GM21723 (cell line): ENCODE measurements at regions not wholly inside any gene's neighbourhood (a gene's known extent, or its start where the extent isn't known, plus 50 kb on each side); places are given as distances from the start of the nearest gene placed in this dataset.

Source experiments
- ATAC-seq: cut with Tn5 transposase; IDR thresholded peaks from one replicate; pipeline ENCODE4 v1.9.1; 2021; ENCODE audit warnings: mild to moderate bottlenecking, moderate library complexity; ENCODE audit not compliant: unreplicated experiment

- ATAC-seq = no peak
Measured at GRCh38 chr5:126093041-126093440, 330.2 kb upstream of the GRAMD2B start.

- no peak for ATAC-seq
Measured at GRCh38 chr5:126093718-126094117, 329.5 kb upstream of the GRAMD2B start.

- ATAC-seq = no peak
Measured at GRCh38 chr5:126094991-126095390, 328.2 kb upstream of the GRAMD2B start.

DNA sequence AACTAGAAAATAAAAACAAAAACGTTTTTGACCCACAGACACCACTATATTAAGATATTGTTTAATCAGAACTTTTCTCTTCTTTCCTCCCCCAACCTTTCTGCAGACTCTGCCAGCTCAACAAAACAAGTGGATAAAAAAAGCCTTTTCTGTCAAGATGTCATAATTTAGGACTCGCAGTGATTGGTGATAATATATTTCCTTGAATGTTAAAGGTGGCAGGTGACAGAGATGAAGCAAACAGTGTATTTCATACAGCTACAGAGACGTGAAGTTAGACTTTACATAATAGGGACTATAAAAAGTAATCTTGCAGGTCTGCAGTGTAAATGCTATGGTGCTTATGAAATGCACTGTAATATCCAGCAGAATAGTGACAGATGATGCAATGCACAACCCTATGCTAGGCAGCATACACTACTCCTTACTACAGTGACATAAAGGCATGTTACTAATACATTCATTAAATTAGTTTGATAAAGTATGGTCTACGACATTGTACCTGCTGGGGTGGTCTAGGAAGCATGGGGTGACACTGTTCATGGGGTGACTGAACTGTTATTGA, 326.7 kb upstream of the GRAMD2B start:
- no peak for ATAC-seq

DNA sequence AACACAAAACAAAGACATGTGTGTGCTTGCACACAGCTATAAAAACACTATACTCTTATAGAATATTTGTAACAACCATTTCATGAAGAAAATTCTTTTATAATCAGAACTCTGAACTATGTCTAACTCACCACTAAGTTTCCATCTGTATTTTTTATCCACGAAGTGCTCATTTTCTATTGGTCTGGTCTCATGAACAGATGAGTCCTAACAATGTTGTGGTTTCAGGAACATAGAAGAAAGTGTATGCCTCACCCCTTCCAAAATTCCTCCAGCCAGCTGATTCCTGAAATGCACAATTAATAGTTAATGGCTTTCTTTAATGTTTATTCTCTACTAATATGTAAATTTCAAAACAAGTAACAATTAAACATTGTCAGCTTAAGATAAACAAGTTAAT, 325.3 kb upstream of the GRAMD2B start:
- no peak for ATAC-seq

- no peak for ATAC-seq
Measured at GRCh38 chr5:126098330-126099017, 324.7 kb upstream of the GRAMD2B start.

DNA sequence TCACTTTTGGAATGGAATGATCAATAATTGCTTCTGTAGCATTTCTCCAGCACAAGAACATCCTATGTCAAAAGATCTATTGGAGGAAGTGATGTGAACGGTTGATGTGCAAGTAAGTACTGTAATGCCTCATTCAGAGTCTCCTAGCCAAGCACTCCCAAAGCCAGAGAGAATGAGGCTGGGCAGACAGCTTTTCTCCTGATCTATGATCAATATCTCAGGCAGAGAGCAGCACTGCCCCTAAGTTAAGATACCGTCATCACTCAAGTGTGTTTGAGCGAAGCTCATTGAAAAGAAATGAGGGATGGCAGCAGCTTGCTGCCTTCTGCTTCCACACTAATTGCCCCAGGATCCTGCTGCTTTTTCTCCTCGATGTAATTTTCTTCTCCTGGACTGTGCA, 324.1 kb upstream of the GRAMD2B start:
- ATAC-seq = no peak

DNA sequence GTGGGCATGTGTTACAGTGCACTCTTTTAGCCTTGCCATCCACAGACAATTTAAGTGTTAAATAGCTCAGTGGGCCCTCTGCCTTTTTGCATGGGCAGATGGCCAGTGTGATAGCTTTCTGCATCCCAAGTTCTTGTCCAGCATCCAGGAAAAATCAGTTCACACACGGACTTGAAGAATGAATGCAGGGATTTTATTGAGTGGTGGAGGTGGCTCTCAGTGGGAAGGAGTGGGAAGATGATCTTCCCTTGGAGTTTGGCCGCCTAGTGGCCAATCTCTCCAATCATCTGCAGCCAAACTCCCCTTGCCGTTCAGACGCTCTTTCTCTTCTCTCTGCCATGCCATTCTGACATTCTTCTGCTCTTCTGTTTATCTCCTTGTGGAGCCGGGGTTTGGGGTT, 322.4 kb upstream of the GRAMD2B start:
- no peak for ATAC-seq

- ATAC-seq = no peak
Measured at GRCh38 chr5:126101901-126102300, 321.3 kb upstream of the GRAMD2B start.

DNA sequence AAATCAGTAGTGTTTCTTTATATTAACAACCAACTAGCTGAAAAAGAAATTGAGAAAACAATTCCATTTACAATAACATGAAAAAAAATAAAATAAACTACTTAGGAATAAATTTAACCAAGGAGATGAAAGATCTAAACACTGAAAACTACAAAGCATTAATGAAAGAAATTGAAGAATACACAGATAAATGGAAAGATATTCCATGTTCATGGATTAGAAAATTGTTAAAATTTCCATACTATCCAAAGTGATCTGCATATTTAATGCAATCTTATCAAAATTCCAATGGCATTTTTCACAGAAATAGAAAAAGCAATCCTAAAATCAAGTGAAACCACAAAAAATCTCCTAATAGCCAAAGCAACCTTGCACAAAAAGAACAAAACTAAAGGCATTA, 320.2 kb upstream of the GRAMD2B start:
- no peak for ATAC-seq

DNA sequence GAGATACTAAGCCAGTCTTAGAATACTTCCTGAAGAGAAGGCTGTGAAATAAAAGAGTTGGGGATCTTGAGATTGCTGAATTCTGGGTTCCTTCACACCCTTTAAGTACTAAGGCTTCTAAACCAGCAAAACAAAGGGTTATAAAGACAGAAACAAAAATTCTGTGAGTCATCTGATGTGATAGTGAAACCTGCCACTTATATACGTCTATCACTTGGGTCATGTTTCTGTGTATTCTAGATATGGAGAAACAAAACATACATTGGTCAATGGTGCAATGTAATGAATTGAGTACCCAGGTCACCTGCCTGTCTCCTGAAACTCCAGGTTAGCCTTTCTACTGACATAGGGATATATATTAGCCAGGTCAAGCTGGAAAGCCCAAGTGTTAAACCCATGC, 319.3 kb upstream of the GRAMD2B start:
- no peak for ATAC-seq

GRCh38 chr5:126104341-126104740, 318.9 kb upstream of the GRAMD2B start:
- no peak for ATAC-seq

DNA sequence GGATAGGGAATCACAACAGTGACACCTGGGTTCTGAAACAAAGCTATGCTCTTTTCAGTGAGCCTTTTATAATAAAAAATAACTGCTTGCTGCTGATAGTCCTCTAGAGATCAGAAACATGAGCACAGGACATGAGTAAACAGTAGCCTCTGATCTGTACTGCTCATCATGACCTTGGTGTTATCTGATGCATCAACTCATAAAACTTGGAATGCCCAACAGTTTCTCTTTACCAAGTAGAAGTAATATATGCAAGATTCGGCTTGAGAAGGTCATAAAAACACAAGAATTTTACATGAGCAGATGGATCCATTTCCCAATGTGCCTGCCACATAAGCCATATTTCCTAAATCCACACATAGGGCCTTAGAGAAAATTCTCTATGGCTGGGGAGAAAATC, 318.3 kb upstream of the GRAMD2B start:
- ATAC-seq = no peak

- no peak for ATAC-seq
Measured at GRCh38 chr5:126106029-126106428, 317.2 kb upstream of the GRAMD2B start.

DNA sequence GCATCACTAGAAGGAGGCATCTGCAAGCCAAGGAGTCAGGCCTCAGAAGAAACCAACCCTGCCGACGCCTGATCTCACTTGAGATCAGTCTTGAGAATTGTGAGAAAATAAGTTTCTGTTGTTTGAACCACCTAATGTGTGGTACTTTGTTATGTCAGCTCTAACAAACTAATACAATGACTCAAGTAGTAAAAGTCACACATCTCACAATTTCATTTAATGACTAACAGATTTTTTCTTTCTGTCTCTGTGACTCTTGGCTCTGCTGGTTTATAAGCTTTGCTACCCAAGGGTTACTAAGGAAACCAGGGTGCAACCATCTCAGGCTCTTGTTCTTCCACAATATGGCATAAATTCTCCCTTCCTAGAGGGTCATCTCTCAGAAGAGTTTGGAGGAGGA, 315.8 kb upstream of the GRAMD2B start:
- no peak for ATAC-seq

DNA sequence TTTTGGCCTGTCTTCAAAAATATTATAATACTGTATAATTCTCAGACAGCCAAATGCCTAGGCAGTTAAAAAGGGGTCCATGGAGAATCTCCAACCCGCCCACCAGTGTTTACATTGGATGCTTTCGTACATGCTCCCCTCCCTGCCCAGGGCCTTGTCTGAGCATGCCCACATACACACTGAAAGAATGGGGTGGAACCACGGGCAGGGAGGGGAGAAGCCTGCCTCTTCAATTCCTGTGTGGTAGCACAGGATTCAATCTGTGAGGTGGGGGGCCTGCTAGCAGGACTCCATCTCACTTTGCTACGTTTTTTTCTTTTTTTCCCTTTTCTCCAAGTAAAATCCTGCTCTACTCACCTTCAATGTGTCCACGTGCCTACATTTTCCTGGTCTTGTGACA, 314.7 kb upstream of the GRAMD2B start:
- no peak for ATAC-seq

DNA sequence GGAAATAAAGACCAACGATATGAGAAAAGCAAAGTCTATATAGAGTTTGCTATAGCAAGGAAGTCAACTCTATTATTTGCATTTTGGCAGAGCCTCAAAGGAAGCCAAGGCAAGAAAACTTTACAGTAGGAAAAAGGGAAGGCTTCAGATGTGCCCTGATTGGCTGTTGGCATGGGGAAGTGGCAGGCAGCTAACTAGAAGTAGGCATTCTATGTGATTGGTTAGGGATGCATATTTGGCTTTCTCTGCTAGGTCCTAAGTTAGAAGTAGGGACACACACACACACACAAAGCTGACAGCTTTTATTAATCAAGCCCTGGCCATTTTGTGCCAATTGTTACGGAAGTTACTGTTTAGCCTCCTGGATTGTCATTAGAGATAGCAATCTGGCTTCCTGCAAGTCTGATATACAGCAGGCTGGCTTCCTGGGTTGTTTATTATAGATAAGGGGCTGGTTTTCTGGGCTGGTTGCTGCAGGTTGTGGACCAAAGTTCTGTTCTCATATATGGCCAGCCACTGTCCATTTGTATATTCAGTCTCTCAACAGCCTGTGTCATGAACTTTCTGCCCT, 308.1 kb upstream of the GRAMD2B start:
- ATAC-seq = no peak

DNA sequence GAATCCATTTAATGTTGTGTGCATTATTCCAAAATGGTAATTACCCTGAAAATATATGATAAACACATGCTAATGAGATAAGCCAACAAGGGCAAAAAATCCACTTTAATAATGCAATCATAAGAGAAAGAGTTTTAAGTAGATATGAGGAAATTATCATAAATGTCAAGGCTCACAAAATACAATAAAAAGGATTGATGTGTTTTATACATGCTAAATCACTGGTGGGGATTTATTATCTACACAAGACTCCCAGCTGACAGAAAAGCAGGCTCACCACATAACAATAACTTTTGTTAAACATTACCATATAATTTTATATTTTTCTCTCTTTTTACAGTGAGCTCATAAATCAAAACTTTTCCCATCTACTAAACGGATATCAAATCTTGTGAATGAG, 306.2 kb upstream of the GRAMD2B start:
- ATAC-seq = no peak

DNA sequence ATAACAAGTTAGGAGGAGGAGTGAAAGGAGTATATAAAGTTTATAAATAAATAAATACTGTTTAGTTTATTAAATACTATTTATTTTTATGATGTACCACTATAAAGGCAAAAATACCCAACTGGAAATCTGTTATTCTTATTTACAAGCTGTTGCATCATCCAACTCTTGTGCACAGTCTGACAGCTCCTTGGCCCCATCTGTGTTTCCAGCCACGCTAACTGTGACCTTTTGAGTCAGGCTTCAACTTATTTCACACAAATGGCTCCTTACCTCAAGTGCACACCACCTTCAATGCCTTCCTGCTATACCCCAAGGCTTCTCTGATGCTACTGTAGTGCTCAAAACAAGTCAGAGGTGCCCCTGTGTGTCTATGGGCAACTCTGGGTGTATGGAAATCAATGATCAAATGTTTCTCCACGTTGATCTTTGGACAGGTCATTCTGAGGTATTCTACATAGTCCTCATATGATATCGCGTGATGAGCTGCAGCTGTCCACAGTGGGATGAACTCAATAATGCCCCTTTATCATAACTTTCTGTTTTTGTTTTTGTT, 303.2 kb upstream of the GRAMD2B start:
- ATAC-seq = no peak

- no peak for ATAC-seq
Measured at GRCh38 chr5:126120939-126121338, 302.3 kb upstream of the GRAMD2B start.

DNA sequence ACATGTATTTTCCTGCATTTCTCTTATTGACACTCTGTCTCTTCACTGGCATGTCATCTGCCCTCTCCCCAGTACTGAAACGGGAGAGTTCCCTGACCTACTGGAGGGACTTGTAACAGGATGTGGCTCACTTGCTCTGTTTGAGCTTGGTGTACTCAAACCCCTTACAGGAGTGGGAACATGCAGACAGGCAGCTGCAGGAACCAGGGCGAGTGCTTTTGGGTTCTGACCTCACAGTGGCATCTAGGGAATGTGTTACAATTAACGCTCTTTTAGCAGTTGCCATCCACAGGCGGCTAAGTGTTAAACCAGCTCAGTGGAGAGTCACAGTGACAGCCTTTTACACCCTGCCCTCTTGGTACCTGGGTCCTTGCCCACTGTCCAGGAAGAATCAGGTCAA, 300.3 kb upstream of the GRAMD2B start:
- ATAC-seq = no peak

GRCh38 chr5:126124706-126125345, 298.4 kb upstream of the GRAMD2B start:
- ATAC-seq = no peak
